GM12872 (cell line): ENCODE measurements at regions not wholly inside any gene's neighbourhood (a gene's known extent, or its start where the extent isn't known, plus 50 kb on each side); places are given as distances from the start of the nearest gene placed in this dataset.

Experiments used
- TF ChIP-seq, protein P1 (sequence below): IDR thresholded peaks from 3 replicates; pipeline ENCODE4 v1.5.1; 2011; ENCODE audit warnings: low read depth, mild to moderate bottlenecking, low read length, moderate library complexity; ENCODE audit not compliant: insufficient read depth

DNA sequence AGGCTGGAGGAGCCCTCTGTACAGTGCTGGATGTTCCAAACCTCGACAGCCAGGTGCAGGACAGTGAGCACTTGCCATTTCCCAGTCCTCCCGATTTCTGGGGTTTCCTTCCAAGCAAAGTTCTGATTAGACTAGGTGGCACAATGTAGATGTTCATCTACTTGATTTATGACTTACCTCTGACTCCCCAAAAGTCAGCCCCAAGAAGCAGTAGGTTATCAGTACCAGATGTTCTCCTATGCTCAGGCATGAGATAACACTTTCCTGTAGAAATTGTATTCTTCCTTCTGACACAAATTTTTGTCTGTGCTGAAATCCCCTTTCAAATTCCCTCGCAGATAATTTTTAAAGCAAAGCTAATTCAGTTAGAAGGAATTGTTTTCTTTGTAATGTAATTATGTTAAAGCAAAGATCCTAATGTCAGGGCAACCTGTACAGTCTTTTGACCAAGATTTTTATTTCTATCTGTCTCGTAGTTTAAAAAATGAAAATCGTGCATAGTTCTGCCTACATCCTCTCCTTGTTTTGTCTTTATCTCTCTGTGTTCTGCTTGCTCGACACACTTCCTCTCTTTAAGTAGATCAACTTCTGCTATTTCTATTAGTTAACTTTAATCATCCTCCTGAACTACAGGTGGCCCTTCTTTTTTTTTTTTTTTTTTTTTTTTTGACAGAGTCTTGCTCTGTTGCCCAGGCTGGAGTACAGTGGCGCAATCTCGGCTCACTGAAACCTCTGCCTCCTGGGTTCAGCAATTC, 102.4 kb upstream of the PJA2 start:
- TF ChIP-seq, protein P1, sequence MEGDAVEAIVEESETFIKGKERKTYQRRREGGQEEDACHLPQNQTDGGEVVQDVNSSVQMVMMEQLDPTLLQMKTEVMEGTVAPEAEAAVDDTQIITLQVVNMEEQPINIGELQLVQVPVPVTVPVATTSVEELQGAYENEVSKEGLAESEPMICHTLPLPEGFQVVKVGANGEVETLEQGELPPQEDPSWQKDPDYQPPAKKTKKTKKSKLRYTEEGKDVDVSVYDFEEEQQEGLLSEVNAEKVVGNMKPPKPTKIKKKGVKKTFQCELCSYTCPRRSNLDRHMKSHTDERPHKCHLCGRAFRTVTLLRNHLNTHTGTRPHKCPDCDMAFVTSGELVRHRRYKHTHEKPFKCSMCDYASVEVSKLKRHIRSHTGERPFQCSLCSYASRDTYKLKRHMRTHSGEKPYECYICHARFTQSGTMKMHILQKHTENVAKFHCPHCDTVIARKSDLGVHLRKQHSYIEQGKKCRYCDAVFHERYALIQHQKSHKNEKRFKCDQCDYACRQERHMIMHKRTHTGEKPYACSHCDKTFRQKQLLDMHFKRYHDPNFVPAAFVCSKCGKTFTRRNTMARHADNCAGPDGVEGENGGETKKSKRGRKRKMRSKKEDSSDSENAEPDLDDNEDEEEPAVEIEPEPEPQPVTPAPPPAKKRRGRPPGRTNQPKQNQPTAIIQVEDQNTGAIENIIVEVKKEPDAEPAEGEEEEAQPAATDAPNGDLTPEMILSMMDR, result no peak

DNA sequence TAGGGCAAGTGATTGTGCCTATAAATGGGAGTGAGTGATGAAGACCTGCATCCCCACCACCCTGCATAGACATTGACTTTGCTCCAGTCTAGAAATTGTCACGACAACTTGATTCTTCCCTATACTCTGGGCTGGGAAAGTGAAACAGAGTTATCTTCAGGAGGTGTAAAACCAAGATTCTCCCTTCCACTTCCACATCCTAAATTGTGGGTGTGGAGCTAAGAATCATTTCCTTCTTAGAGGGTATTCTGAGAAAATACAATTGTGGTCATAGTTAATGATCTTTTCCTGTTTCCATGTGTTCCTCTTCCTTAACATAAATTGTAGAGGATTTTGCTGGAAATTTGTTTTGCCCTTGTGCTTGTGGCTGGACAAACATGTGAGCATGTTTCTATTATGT, 96.8 kb upstream of the PJA2 start:
- TF ChIP-seq, protein P1, result no peak

DNA sequence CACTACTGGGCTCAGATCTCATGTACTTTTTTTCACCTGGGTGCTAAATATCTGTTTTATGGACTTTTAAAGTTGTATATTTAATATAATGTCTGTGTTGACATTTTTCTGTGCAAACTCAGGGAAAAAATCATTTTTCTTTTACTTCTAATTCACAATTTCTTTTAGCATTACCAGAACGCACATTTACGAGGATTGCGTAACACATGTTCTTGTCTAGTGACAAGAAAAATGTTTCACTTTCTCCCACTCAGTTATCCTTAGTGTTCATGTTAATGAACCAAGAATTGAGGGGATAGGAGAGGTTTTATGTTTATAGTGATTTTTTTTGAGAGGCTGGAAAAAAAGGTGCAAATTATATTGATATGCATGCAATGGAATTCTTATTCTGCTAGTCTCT, 86.3 kb upstream of the PJA2 start:
- TF ChIP-seq, protein P1, result no peak

DNA sequence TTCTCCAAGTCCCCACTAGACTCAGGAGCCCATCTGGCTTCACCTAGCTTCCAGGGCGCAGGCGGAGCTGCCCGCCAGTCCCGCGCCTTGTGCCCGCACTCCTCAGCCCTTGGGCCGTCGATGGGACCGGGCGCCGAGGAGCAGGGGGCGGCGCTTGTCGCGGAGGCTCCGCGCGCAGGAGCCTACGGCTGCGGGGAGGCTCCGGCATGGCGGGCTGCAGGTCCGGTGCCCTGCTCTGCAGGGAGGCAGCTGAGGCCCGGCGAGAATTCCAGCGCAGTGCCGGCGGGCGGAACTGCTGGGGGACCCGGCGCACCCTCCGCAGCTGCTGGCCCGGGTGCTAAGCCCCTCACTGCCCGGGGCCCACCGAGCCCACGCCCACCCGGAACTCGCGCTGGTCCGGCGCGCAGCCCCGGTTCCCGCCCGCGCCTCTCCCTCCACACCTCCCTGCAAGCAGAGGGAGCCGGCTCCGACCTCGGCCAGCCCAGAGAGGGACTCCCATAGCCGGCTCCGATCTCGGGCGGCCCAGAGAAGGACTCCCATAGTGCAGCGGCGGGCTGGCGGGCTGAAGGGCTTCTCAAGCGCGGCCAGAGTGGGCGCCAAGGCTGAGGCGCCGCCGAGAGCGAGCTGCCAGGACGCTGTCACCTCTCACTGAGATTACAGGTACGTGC, 78.1 kb upstream of the PJA2 start:
- TF ChIP-seq, protein P1, result no peak

DNA sequence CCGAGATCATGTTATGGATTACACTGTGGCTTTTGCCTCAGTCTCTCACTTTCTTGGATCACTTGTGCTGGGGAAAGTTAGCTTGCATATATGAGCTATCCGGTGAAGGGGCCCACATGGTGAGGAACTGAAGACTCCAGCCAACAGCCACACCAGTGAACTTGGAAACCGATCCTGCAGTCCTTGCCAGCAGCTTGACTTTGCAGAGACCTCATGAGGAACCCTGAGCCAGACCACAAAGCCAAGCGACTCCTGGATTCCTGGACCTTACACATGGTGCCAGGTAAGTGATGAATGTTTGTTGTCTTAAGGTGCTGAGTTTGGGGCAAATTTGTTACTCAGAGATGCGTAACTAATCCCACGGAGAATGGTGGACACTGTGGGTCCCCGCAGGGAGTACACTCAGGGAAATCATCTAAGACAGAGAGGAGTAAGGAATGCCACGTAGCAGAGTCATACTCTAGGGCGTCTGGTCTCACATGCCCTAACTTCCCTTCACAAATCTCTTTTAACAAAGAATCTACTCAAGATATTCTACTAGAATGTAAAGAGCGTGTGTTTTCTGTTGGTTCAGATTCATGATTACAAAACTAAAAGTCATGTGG, 76.5 kb upstream of the PJA2 start:
- TF ChIP-seq, protein P1, result no peak

DNA sequence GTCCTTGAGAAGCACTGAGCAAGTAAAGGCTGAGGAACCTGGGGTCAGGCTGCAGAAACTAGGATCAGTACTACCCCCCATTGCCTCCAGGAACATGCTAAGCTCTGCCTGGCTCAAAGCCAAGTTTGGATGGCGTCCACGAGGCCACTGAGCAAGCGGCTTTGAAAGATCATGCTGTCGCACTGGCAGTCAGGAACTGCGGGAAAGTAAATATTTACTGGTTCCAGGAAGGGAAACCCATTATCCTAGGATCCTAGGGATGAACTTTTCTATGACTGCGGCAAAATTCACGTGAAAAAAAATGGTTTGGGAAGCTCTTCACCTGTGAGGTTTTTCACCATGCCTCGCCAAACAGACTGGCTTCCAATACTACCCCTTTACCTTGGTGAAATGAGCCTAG, 75.3 kb upstream of the PJA2 start:
- TF ChIP-seq, protein P1, result no peak

DNA sequence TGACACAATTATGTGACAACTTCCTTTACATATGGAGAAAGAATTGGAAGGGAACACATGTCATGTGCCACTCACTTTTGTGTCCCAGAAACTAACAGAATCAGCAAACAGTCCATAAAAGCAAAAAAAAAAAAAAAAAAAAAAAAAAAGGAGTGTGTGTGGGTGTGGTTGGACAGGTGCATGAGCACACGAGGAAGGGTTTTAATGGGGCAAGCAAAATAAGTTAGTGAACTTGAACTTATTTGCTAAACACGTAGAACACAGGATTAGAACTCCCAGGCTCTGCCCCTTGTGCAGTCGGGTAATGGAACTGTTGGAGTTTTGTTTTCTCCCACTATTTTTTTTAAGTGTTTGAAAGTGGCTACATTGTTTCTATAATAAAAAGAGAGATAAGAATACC, 74.8 kb upstream of the PJA2 start:
- TF ChIP-seq, protein P1, result no peak
